HG02759 (cell line): ENCODE measurements at regions not wholly inside any gene's neighbourhood (a gene's known extent, or its start where the extent isn't known, plus 50 kb on each side); places are given as distances from the start of the nearest gene placed in this dataset.

Experiments used
- ATAC-seq: cut with Tn5 transposase; IDR thresholded peaks from one replicate; pipeline ENCODE4 v1.9.1; 2021; ENCODE audit warnings: mild to moderate bottlenecking, moderate library complexity; ENCODE audit not compliant: unreplicated experiment

GRCh38 chr6:156028335-156029131, 572.9 kb upstream of the NOX3 start:
- no peak for ATAC-seq

DNA sequence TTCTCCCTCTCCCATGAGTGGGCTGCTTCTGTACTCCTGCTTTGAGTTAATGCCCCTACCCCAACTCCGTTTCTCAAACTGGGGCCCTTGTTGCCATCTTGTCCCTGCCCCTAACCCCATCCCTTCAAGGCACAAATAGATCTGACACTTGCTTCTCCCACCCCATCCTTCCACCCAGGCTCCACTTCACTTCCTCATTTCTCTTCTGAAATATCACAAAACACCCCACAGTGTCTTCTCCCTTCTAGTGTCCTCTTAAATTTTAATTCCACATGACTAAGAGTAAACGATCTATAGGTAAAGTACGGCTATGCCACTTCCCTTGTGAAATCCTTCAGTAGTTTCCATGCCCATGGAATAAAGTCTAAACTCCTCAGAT, 571.6 kb upstream of the NOX3 start:
- no peak for ATAC-seq

DNA sequence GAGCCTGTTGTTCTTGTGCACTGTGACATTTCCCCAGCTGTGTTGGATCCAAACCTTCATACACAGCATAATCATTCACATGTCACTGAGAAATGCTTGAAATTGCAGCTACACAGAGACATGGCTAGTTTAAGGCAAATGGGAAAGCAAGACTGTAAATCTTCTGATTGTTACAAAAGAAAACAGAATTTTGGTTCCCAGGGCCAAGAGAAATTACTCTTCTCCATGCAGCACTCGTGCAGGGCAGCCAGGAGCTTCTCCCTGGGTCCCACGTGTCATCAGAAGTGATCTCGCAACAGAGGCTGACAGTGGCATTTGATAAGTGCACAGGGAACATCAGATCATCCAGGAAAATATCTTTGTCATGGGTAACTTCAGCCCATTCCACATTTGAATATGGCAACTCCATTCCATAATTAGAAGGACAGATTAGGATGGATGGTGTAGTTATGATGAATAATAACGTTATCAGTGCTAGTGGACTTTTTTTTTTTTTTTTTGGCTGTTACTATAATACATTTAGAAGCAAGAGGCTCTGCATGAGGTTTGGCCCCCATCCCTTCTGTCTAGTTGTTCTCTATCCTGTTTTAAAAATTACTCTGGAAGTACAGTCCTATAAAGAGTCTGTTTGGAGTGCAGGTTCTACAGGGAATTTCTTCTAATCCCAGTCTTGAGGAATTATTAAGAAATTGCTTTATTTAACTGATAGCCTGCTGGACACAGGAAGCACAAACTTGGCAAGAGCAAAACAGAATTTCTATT, 571.0 kb upstream of the NOX3 start:
- no peak for ATAC-seq

- no peak for ATAC-seq
Measured at GRCh38 chr6:156024339-156024738, 568.7 kb upstream of the NOX3 start.

DNA sequence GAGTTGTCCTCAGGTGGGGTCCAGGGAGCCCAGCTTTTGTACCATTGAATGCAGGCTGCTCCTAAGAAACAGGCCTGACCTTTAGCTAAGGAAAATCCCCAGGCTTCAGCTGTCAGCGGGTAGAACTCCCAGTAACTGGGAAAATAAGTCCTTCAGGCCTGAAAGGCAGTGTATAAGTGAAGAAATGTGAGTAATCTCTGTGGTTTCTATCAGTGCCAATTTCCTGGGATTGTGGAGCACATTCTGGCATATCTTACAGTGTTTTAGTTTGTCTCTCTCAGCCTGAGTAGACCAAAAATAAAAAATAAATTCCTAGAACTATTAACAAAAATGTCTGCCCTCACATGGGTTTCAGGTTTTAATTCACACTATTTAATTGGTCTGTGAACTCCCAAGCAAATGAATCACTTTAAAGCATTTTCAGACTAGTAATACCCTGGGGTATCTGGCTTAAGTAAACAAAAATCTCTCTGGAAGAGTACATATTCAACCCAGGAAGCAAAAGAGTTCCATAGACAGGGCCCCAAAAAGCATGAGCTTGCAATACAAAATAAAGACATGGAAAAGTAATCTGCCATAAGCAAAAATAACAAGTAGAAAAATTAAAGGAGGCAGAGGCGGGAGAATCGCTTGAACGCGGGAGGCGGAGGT, 566.2 kb upstream of the NOX3 start:
- ATAC-seq: no peak

DNA sequence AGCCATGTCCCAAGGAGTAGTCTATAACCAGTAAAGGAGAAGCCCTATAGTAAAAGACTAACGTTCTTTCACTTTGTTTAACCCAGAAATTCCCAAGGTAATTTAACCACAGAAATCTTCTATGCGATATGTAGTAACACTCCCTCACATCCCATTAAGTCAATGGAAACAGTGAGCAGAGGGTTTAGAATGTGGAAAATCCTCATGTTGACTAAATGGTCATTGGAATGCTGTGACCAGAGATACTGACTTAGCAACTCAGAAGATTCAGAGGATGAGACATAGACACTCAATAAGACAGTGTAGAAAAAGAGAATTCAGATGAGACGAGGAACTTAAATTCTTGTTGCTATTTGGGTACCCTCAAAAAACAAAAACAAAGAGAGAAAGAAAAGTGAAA, 562.2 kb upstream of the NOX3 start:
- no peak for ATAC-seq

DNA sequence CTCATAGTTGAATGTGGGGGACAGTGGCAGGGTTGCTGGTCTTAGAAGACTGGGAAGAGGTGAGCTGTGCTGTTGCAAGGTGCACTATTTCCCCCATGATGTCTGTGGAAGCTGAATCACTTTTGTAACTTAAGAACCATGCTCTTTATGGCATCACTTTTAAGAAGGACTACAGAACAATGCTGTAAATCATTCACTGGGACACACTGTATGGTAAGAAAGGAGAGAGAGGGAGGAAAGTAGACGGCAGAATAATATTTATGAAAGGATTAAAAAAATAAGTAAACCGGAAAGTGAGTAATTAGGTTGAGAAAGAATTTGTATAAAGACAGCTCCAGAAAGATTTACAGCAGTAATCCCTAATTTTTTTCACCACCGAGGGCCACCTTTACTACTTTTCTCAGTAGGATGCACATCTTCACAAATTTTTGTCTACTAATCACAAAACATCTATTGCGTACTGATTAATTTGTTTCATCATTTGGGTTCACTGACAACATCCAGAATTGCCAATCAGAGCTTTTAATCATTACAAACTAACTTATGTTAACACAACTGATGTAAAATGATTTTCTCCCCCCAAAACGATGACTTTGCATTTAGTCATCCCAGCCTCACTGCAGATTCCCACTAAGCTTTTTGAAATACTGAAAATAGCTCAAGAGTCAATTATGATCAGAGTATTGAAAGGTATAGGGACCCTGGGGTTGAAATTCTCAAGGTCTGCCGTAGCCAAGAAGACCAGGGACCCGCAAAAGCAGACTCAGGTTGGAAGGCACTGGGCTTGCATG, 560.7 kb upstream of the NOX3 start:
- ATAC-seq: no peak

DNA sequence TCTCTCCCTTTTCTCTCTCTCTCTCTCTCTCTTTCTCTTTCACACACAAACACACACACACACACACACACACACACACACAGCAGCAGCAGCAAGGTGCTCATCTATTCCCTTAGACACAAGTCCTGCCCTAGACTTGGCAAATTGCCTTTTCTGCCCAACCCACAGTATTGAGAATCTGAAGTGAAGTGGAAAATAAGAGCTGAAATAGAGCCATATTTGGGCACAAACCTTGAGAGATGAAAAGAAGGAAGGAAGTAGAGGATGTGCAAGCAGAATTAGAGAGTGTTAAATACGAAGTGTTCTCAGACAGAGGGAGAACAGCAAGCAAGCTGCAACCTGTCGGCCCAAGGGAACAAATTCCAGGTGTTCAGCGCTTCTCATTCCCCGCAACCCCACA, 557.5 kb upstream of the NOX3 start:
- ATAC-seq: no peak

- ATAC-seq: no peak
Measured at GRCh38 chr6:156009656-156010055, 554.0 kb upstream of the NOX3 start.

DNA sequence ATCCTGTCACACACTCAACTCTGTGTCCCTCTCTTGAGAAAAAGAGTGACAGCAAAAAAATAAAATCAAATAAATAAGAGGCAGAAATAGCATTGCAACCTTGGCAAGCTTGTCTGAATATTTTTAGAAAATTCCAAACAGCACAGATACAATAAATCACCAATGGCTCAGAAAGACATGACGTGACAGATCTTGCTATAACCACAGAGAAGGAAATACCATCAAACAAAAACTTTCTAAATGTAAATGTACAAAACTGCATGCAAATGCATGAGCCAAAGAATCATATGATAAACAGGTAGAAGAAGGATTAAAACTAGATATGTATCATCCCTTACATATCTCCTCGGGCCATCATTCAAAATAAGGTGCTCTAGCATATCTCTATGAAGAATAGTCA, 549.2 kb upstream of the NOX3 start:
- ATAC-seq: no peak

- no peak for ATAC-seq
Measured at GRCh38 chr6:155996151-155996550, 540.5 kb upstream of the NOX3 start.

GRCh38 chr6:155995281-155995680, 539.6 kb upstream of the NOX3 start:
- ATAC-seq: no peak

DNA sequence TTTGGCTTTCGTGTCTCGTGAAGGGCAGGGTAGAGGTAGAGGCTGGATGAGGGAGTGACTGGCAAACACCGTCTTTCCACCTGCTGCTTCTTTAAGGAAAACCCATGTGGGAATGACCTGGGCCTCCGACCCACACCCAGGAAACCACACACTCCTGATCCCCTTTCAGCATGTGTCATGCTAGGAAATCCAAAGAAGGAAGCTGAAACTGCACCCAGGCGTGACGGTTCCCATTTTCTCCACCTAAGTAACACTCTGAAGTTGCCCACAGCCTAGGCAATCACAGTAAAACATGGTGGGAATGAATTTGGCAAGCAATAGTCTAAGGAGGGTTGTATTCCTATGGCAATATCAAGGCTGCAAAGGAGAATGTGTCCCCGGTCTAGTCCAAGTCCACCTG, 538.4 kb upstream of the NOX3 start:
- no peak for ATAC-seq

DNA sequence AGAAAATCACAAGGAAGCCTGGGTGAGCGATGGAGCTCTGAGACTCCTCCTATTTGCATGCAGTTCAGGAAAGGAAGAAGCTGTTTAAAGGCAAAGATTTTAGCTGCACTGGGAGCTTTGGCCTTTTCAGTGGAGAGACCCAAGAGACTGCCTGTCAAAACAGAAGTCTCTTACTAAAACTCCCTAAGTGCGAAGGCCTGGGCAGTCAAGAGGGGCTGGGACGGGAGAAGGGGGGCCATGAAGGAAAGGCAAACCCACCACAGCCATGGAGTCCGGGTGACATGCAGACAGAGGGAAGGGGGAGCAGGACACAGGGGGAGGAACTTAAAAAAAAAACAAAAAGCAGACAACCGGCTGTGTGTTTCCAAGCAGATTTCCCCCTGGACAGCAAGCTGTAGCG, 537.6 kb upstream of the NOX3 start:
- no peak for ATAC-seq

GRCh38 chr6:155985660-155986138, 530.1 kb upstream of the NOX3 start:
- no peak for ATAC-seq

GRCh38 chr6:155980768-155981079, 525.1 kb upstream of the NOX3 start:
- no peak for ATAC-seq

- ATAC-seq: no peak
Measured at GRCh38 chr6:155980014-155980767, 524.6 kb upstream of the NOX3 start.

DNA sequence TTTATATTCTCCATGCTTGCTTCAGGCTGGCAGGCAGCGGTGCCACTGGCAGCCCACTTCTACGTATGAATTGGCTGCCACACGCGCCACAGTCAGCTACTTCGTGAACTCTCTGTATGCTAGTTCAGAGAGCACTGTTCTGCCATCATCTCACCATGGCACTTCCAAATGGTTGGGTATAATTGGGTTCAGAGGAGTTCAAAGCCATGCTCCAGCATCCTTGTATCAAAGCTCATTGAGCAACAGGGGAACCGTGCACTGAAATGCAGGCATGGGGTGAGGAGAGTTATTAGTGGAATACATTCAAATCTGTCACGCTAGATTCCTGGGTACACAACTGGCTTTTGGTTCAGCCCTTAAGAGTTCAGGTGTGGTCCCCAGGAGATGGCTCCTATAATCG, 519.9 kb upstream of the NOX3 start:
- ATAC-seq: no peak

DNA sequence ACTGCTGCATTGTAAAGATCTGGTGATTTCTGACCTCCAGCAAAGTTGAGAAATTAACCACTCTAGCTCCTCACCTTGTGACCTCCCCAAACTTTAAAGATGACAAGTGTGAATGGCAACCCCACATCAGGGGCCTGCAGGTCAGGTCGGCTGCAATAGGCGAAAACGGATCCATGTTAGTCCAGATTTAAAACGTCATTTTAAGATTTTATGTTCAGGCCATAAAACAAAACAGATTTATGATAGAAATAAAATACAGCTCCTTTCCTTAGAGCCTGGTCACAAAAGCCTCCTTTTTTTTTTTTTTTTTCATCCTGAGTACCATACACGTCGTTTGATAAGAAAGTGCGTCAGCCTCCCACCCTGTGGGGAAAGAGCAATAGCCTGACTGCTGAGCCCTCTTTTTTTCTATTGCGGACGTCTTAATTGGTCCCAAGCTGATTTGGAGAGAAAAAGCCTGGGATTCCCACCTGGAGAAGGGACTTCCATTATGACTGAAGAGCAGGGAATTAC, 519.2 kb upstream of the NOX3 start:
- no peak for ATAC-seq

DNA sequence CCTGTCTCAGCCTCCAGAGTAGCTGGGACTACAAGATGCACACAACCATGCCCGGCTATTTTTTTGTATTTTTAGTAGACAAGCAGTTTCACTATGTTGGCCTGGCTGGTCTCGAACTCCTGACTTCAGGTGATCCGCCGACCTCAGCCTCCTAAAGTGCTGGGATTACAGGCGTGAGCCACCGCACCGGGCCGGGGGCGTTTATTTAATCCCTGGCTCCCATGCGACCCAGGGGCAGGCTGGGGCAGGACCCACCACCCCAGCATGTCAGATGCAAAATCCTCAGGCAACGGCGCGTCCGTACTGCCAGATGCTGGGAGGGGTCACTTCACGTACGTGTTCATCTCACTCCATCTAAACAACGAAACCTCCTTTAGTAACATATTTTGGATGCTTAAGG, 518.7 kb upstream of the NOX3 start:
- no peak for ATAC-seq
